Neural crest cell (in vitro differentiated cells): ENCODE measurements at regions not wholly inside any gene's neighbourhood (a gene's known extent, or its start where the extent isn't known, plus 50 kb on each side); places are given as distances from the start of the nearest gene placed in this dataset.

Experiments
- DNase-seq: peaks from one replicate; pipeline ENCODE4 v3.0.0; 2021; ENCODE audit warnings: low read depth, mixed read lengths, low spot score
- H3K27ac Mint-ChIP-seq: one replicate; pipeline ENCODE4 v1.8.0; 2021; ENCODE audit warnings: mild to moderate bottlenecking, mixed read lengths; ENCODE audit not compliant: unreplicated experiment
- H3K27me3 Mint-ChIP-seq: 2 replicates; pipeline ENCODE4 v1.8.0; 2021; ENCODE audit warnings: low read depth, mild to moderate bottlenecking, mixed read lengths
- H3K36me3 Mint-ChIP-seq: 2 replicates; pipeline ENCODE4 v1.8.0; 2021; ENCODE audit warnings: low read depth, mild to moderate bottlenecking, mixed read lengths
- H3K4me1 Mint-ChIP-seq: 2 replicates; pipeline ENCODE4 v1.8.0; 2021; ENCODE audit warnings: mixed read lengths
- H3K4me3 Mint-ChIP-seq: one replicate; pipeline ENCODE4 v1.8.0; 2021; ENCODE audit warnings: mild to moderate bottlenecking, mixed read lengths
- H3K9me3 Mint-ChIP-seq: 2 replicates; pipeline ENCODE4 v1.8.0; 2021; ENCODE audit warnings: mixed read lengths
- CTCF ChIP-seq: fragments of 200-600 bp; sonication (generic); conservative IDR thresholded peaks from 2 replicates; pipeline ENCODE4 v1.5.0; 2021; ENCODE audit warnings: antibody characterized with exemption, mild to moderate bottlenecking

GRCh38 chr12:124630791-124631313, 63.4 kb upstream of the NCOR2 start:
- Mint-ChIP-seq H3K27me3 (no peaks in the 10 kb centered on the region), H3K9me3 (no peaks in the 10 kb centered on the region), H3K36me3 (no peaks in the 10 kb centered on the region), H3K4me1 (peaks cover 29% of the 10 kb centered on the region), H3K27ac (no peak overlapping the region), H3K4me3 (no peak overlapping the region)
- no peak for DNase-seq
- TF ChIP-seq CTCF, result no peak

- Mint-ChIP-seq H3K36me3 (no peaks in the 10 kb centered on the region), H3K4me1 (peaks cover 28% of the 10 kb centered on the region), H3K4me3 (no peak overlapping the region), H3K9me3 (no peaks in the 10 kb centered on the region), H3K27ac (no peak overlapping the region), H3K27me3 (no peaks in the 10 kb centered on the region)
- no peak for TF ChIP-seq CTCF
- DNase-seq, result no peak
These were observed 62.5 kb upstream of the NCOR2 start for GRCh38 chr12:124629789-124630480.

- no peak for DNase-seq
- no peak overlapping the region for H3K4me3 Mint-ChIP-seq
- H3K9me3 Mint-ChIP-seq, result no peaks in the 10 kb centered on the region
- H3K27me3 Mint-ChIP-seq, result no peaks in the 10 kb centered on the region
- no peaks in the 10 kb centered on the region for H3K36me3 Mint-ChIP-seq
- H3K4me1 Mint-ChIP-seq, result peaks cover 28% of the 10 kb centered on the region
- H3K27ac Mint-ChIP-seq, result no peak overlapping the region
- TF ChIP-seq CTCF, result no peak
These were observed 61.7 kb upstream of the NCOR2 start for GRCh38 chr12:124629117-124629516.

- no peak for TF ChIP-seq CTCF
- Mint-ChIP-seq H3K27me3 (no peaks in the 10 kb centered on the region), H3K9me3 (no peaks in the 10 kb centered on the region), H3K4me1 (peaks cover 18% of the 10 kb centered on the region), H3K27ac (no peak overlapping the region), H3K36me3 (no peaks in the 10 kb centered on the region), H3K4me3 (no peak overlapping the region)
- DNase-seq, result no peak
These were observed 60.5 kb upstream of the NCOR2 start for GRCh38 chr12:124627956-124628355.

GRCh38 chr12:124626971-124627411, 59.6 kb upstream of the NCOR2 start:
- H3K9me3 Mint-ChIP-seq, result no peaks in the 10 kb centered on the region
- H3K4me1 Mint-ChIP-seq, result peaks cover 17% of the 10 kb centered on the region
- no peak overlapping the region for H3K4me3 Mint-ChIP-seq
- no peak for TF ChIP-seq CTCF
- H3K27ac Mint-ChIP-seq, result no peak overlapping the region
- DNase-seq, result no peak
- H3K27me3 Mint-ChIP-seq, result no peaks in the 10 kb centered on the region
- no peaks in the 10 kb centered on the region for H3K36me3 Mint-ChIP-seq
